Middle frontal gyrus (tissue), 1 donor: ENCODE measurements at regions not wholly inside any gene's neighbourhood (a gene's known extent, or its start where the extent isn't known, plus 50 kb on each side); places are given as distances from the start of the nearest gene placed in this dataset.

ENCODE experiments used
- DNase-seq: peaks from one replicate; pipeline ENCODE4 v3.0.0-alpha.2; 2015; ENCODE audit warnings: low spot score; ENCODE audit errors: extremely low spot score

GRCh38 chr10:21264271-21264670 lies 261.2 kb downstream of the SKIDA1 start:
- no peak for DNase-seq

GRCh38 chr10:21263839-21264238 lies 261.6 kb downstream of the SKIDA1 start:
- no peak for DNase-seq

DNA sequence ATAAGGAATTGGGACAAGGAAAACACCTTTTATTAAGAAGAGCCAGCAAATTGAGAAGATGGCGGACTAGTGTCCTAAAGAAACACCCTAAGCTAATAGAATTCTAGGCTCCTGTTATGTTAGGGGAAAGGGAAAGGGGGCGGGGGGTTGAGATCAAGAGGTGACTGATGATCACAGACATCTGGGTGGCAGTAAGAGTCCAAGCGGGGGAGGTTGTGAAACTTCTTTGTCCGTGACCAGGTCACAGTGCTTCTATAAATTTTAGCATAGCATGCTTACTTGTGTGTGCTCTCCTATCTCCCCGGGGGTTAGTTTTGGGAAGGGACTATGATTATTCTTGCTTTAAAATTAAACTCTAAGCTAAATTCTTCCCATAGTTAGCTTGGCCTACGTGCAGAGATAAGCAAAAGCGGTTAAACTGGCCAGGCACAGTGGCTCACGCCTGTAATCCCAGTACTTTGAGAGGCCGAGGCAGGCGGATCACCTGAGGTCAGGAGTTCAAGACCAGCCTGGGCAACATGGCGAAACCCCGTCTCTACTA lies 262.1 kb downstream of the SKIDA1 start:
- DNase-seq: no peak

DNA sequence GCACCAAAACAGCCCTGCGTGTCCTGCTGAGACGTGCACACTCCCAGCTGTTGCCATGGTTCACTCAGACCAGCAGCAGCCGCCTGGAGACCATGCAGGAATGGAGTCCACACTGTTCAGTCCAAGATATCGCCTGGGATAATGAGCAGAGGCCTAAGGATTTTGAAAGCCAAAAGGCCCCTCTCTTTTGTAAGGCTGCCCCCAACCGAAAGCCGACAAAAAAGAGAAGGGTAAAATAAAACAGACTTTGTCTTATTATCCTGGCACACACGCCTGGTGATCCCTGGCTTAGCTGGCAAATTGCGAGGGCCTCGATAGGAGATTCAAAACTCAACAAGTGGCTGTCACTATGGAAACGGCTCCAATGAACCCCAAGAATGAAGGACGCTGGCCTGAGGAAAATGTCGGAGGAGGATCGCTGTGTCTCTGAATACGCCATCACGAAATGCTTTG lies 263.6 kb downstream of the SKIDA1 start:
- no peak for DNase-seq

GRCh38 chr10:21260506-21261149 lies 264.9 kb downstream of the SKIDA1 start:
- no peak for DNase-seq

DNA sequence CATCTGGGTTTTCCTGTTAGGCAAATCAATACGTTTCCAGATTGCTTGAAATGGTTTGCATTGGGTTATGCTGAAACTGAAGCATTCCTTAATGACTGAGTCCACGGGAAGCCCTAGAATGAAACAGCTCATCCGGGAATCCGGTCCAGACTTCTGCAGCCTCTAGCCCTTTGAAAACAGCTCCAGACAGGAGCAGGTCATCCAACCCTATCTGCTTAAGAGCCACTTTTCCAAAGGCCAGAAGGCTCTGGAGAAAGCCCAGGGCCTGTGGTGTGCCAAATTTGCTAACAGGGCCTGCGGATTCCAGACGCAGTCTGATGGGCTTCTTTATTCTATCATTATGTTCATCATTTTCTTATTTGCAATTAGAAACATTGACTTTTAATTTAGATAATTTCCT lies 265.4 kb downstream of the SKIDA1 start:
- DNase-seq: no peak

DNA sequence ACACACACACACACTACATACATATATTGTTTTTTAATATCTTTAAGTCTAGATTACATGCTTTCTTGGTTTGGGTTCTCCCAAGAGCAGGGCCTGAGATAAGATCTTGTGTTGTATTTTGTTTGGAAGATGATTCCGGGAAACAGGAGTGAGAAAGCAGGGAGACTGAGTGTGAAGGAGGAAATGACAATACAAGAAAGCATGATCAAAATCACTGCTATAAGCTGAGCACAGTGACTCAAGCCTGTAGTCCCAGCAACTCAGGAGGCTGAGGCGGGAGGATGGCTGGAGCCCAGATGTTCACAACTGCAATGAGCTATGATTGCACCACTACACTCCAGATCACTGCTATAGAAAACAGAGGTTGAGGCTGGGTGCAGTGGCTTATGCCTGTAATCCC lies 267.6 kb downstream of the SKIDA1 start:
- no peak for DNase-seq

DNA sequence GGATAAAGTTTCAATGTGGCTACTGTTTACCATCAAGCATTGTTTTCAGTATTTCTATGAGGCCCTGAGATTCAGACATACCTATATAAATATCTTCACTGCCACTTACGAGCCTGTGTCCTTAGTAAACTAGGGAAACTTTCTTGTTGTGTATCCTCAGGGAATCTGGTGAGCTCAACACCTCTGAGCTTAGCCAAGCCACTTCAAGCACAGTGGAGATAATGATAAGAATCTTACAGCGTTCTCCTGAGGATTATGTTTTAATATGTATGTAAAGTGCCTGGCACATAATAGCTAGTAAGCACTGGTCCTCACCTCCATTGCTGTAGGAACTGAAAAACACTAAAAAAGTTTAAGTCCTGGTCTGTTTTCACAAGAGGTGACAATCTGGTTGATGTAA lies 268.3 kb downstream of the SKIDA1 start:
- DNase-seq: no peak

DNA sequence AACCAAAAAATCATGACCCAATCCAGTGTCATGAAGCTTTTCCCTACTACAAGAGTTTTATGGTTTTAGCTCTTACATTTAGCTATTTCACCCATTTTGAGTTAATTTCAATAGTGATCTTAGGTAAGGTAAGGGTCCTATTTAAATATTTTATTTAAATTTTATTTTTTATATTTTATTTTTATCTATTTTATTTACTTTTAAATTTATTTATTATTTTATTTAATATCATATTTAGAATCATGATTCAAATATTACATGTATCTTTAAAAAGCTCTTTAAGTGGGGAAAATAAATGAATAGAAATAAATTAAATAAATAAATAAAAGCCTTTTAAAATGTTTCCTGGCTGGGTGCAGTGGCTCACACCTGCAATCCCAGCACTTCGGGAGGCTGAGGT lies 276.0 kb downstream of the SKIDA1 start:
- DNase-seq: no peak

GRCh38 chr10:21247592-21247991 lies 277.9 kb downstream of the SKIDA1 start:
- no peak for DNase-seq

DNA sequence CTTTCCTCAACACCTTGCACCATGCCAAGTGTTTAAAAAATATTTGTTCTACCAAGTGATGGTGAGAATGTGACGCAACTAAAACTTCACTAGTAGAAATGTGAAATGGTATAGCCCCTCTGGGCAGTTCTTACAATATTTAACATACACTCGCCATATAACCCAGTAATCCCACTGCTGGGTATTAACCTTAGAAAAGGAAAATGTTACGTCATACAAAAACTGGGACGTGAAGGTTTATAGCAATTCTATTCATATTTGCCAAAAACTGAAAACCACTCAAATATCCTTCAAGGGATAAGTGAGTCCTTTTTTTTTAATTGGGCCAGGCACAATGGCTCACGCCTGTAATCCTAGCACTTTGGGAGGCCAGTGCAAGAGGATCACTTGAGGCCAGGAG lies 279.3 kb downstream of the SKIDA1 start:
- no peak for DNase-seq

- DNase-seq: no peak
Observed at GRCh38 chr10:21243748-21244257, 281.7 kb downstream of the SKIDA1 start.

DNA sequence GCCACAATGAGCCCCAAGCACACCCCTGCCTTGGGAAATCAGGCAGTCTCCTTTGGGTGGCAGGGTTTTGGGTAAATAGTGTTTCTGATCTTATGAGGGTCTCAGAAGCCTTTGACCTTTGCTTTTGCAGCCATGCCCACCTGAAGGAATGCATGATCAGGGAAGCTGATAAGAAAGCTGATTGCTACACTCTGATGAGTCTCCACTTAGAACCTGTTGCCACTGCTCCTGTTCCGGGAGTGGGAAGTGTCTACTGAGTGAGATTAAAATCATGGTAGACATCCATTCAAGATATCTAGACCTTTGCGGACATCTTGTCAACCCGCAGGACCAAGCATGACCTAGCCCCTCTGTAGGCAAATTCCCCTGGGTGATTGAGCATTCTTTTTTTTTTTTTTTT lies 282.6 kb downstream of the SKIDA1 start:
- no peak for DNase-seq

DNA sequence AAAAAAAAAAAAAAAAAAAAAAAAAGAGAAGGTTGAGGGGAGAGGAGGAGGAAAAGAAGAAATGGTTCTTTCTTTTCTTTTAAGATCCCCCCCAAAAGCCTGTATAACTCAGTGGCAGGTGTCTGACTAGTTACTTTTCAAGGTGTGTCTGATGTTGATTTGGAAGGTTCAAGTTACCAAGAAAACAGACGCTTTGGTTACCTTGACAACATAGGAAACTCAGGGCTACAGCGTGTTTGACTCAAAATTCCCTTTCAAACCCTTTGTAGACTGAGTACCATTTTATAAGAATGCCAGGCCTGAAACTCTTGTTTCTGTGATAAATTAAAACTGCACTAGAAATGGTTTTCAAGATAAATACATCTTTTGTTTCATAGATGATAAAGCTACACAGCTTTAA lies 286.8 kb downstream of the SKIDA1 start:
- DNase-seq: no peak

GRCh38 chr10:21238044-21238443 lies 287.4 kb downstream of the SKIDA1 start:
- no peak for DNase-seq

GRCh38 chr10:21234761-21235160 lies 290.7 kb downstream of the SKIDA1 start:
- DNase-seq: no peak

GRCh38 chr10:21230219-21230618 lies 295.3 kb downstream of the SKIDA1 start:
- DNase-seq: no peak

GRCh38 chr10:21217748-21218367 lies 307.6 kb downstream of the SKIDA1 start:
- no peak for DNase-seq

DNA sequence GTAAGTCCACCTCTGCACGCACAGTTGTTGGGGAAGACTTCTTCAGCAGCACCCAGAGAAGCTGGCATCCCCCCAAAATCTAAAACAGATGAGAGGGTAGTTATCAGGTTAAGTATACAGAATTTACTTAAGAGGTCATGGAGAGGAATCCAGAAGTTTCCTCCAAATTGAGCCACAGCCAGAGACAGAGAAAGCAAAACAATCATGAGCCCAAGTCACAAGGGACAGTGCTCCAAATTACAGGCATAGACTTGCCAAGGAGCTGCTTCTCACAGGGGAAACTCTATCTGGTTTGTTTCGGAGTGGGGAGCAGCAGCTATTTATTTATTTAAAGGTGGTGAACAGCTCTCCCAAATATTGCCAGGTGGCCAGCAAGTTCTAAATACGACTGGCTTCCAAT lies 308.4 kb downstream of the SKIDA1 start:
- DNase-seq: no peak

DNA sequence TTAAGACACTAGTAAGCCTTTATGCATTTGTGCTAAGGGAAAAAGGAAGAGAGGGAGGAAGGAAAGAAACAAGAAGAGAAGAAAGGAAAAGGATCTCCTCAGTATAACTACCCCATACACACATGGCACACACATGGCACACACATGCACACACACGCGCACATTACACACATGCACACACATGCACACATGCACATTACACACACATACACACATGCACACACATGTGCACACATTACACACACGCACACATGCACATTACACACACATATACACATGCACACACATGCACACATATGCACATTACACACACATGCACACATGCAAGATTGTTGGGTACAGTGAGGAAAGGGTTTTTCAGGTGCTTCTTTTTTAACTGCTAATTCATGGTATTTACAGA lies 311.2 kb downstream of the SKIDA1 start:
- no peak for DNase-seq

DNA sequence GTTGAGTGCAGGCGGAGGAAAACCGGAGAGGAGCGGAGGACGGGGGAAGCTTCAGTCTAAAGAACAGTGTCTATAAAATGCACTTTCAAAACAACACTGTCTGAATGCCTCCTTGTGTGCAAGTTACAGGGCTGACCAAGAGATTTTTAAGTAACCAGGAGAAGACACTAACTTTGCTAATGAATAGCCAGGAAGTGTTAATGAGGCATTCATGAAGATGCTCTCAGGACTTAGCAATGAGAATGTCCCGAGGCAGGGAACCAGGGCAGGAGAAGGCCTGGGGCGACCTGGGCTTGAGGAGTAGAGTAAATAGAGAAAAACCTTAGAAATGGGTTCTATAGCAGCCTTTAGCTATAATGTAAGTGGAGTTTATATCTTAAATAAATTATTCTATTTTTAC lies 312.1 kb downstream of the SKIDA1 start:
- DNase-seq: no peak

DNA sequence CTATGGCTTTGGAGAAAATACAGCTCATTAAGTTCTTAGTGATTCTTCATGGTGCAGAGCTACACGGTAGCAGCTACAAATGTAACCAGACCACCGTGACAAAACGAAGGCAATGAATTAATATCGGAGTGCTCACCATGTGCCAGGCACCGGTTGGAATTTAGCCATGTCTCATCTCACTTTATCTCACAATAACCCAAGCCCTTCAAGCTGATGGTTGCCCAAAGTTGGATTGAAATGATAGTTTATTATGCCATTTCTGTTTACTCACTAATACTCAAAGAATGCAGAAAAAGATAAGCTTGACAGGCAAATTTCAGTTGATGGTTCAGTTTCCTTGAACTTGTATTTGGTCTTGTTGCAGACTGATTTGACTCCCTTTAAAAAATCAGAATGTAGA lies 312.6 kb downstream of the SKIDA1 start:
- no peak for DNase-seq

DNA sequence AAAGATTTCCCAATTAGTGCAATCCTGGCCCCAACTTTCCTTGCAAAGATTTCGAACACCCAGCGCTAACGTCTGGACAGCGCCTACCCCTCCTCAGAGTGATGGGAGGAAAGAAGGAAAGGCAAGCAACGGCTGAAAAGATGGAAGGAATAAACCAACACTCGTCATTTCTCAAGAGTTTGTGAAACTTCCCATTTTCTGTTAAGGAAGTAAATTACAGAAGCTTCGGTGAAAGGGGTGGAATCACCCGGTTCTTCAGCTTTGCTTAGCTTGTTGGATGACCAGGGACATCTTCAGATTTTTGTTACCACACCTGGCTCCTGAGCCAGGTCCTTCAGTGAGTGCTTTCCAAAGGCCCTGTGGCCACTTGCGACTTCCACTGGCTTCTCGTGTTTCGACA lies 313.1 kb downstream of the SKIDA1 start:
- DNase-seq: no peak
